ENCODE measurements at regions not wholly inside any gene's neighbourhood (a gene's known extent, or its start where the extent isn't known, plus 50 kb on each side); places are given as distances from the start of the nearest gene placed in this dataset.
"Not testable (repeated sequence)": the region's sequence is repeated elsewhere in the genome, so short reads cannot be mapped to it uniquely, and the experiment has no call there.

DNA sequence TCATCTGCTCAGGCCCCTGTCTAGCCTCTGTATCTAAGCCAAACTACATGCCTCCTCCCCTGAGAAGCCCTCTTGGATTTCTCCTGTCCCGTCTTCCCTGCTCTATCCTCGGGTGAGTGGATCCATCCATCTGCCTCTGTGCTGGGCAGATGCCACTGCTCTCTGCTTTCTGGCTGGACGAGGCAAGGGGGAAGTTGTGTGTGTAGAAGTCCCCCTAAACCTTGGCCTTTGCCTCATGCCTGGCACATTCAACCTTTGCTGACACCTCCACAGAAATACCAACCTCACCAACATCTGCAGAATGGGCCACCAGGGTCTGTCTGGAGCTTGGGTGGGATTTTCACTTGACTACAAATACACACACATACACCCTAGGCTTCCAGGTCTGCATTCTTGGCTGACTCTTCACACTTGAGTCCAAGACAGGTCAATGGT lies 176.2 kb upstream of the TPTE start:
- TF ChIP-seq, protein P1, sequence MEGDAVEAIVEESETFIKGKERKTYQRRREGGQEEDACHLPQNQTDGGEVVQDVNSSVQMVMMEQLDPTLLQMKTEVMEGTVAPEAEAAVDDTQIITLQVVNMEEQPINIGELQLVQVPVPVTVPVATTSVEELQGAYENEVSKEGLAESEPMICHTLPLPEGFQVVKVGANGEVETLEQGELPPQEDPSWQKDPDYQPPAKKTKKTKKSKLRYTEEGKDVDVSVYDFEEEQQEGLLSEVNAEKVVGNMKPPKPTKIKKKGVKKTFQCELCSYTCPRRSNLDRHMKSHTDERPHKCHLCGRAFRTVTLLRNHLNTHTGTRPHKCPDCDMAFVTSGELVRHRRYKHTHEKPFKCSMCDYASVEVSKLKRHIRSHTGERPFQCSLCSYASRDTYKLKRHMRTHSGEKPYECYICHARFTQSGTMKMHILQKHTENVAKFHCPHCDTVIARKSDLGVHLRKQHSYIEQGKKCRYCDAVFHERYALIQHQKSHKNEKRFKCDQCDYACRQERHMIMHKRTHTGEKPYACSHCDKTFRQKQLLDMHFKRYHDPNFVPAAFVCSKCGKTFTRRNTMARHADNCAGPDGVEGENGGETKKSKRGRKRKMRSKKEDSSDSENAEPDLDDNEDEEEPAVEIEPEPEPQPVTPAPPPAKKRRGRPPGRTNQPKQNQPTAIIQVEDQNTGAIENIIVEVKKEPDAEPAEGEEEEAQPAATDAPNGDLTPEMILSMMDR (IDR thresholded peaks at IDR 0.05), result not testable (repeated sequence)
- TF ChIP-seq EP300, POLR2AphosphoS5 (IDR thresholded peaks at IDR 0.05): not testable (repeated sequence)

Measured in gastroesophageal sphincter (tissue), 3 donors.